Endodermal cell (in vitro differentiated cells): ENCODE measurements at regions not wholly inside any gene's neighbourhood (a gene's known extent, or its start where the extent isn't known, plus 50 kb on each side); places are given as distances from the start of the nearest gene placed in this dataset.
A peak's percentile ranks its signal among the peaks of the same experiment; 100 is the strongest.
"Not testable (repeated sequence)": the region's sequence is repeated elsewhere in the genome, so short reads cannot be mapped to it uniquely, and the experiment has no call there.

ENCODE experiments used
- DNase-seq: peaks from one replicate; pipeline ENCODE4 v3.0.0-alpha.2; 2017
- H3K27ac ChIP-seq: 2 replicates; pipeline ENCODE4 v1.5.1; 2013; ENCODE audit warnings: mild to moderate bottlenecking, low read depth, low read length, moderate library complexity
- H3K27me3 ChIP-seq: 2 replicates; pipeline ENCODE4 v1.6.1; 2013; ENCODE audit warnings: mild to moderate bottlenecking, low read length, moderate library complexity; ENCODE audit not compliant: insufficient read depth, control insufficient read depth, poor library complexity, severe bottlenecking
- H3K36me3 ChIP-seq: 2 replicates; pipeline ENCODE4 v1.7.0; 2013; ENCODE audit warnings: mild to moderate bottlenecking, low read length, moderate library complexity; ENCODE audit not compliant: control insufficient read depth, insufficient read depth
- H3K4me1 ChIP-seq: one replicate; pipeline ENCODE4 v1.7.0; 2013; ENCODE audit warnings: low read length; ENCODE audit not compliant: control insufficient read depth, insufficient read depth
- H3K4me3 ChIP-seq: 2 replicates; pipeline ENCODE4 v1.5.1; 2013; ENCODE audit warnings: mild to moderate bottlenecking, low read length, moderate library complexity
- H3K9ac ChIP-seq: 2 replicates; pipeline ENCODE4 v1.6.1; 2013; ENCODE audit warnings: mild to moderate bottlenecking, low read length, moderate library complexity; ENCODE audit not compliant: poor library complexity, severe bottlenecking; ENCODE audit errors: extremely low read depth
- H3K9me3 ChIP-seq: 2 replicates; pipeline ENCODE4 v1.6.1; 2013; ENCODE audit warnings: mild to moderate bottlenecking, low read length, moderate library complexity; ENCODE audit not compliant: control insufficient read depth
- H3K27ac Mint-ChIP-seq: 2 replicates; pipeline ENCODE4 v1.8.0; 2020; ENCODE audit warnings: mixed read lengths
- H3K27me3 Mint-ChIP-seq: 2 replicates; pipeline ENCODE4 v1.8.0; 2021; ENCODE audit warnings: mild to moderate bottlenecking, mixed read lengths; ENCODE audit not compliant: insufficient read depth
- H3K36me3 Mint-ChIP-seq: 2 replicates; pipeline ENCODE4 v1.8.0; 2020; ENCODE audit warnings: low read depth, mixed read lengths
- H3K4me1 Mint-ChIP-seq: 2 replicates; pipeline ENCODE4 v1.8.0; 2020; ENCODE audit warnings: mixed read lengths
- H3K4me3 Mint-ChIP-seq: 2 replicates; pipeline ENCODE4 v1.8.0; 2020; ENCODE audit warnings: mild to moderate bottlenecking, moderate library complexity, mixed read lengths
- H3K9me3 Mint-ChIP-seq: 2 replicates; pipeline ENCODE4 v1.8.0; 2020; ENCODE audit warnings: mild to moderate bottlenecking, mixed read lengths
- CTCF ChIP-seq: fragments of 200-600 bp; sonication (generic); conservative IDR thresholded peaks from 2 replicates; pipeline ENCODE4 v1.5.0; 2021; ENCODE audit warnings: antibody characterized with exemption, mild to moderate bottlenecking
- WGBS, 2 experiments: methylation state at CpG; one replicate each; pipeline versions ENCODE4 v1.1.5 to v1.1.7; 2013; ENCODE audit warnings: missing lambda C conversion rate in 2 of 2, mixed read lengths in 1 of 2; ENCODE audit not compliant: insufficient coverage in 1 of 2, insufficient read length in 1 of 2; 5-methylcytosine and 5-hydroxymethylcytosine counted together

- H3K4me1 Mint-ChIP-seq, result peaks cover 2% of the 10 kb centered on the region
- H3K36me3 Mint-ChIP-seq, result peaks cover 21% of the 10 kb centered on the region
- no peaks in the 10 kb centered on the region for H3K4me1 ChIP-seq
- H3K4me3 Mint-ChIP-seq, result no peak overlapping the region
- H3K36me3 ChIP-seq, result no peaks in the 10 kb centered on the region
- no peak overlapping the region for H3K27ac Mint-ChIP-seq
- no peak overlapping the region for H3K4me3 ChIP-seq
- no peak for TF ChIP-seq CTCF
- H3K27ac ChIP-seq, result no peak overlapping the region
- H3K9ac ChIP-seq, result no peak overlapping the region
- H3K27me3 Mint-ChIP-seq, result no peaks in the 10 kb centered on the region
- WGBS, 2 experiments, result 100% methylated on average over 1 of the region's 1 CpG; no CpG with 5 or more reads in 1 of the 2 experiments
- no peaks in the 10 kb centered on the region for H3K27me3 ChIP-seq
- peaks cover 46% of the 10 kb centered on the region for H3K9me3 Mint-ChIP-seq
- no peak for DNase-seq
- H3K9me3 ChIP-seq, result peaks cover 52% of the 10 kb centered on the region
Observed at GRCh38 chr13:47875201-47875600, 125.9 kb downstream of the SUCLA2 start.

- not testable (repeated sequence) for H3K27me3 ChIP-seq, DNase-seq, H3K36me3 ChIP-seq, H3K27ac ChIP-seq, H3K27ac Mint-ChIP-seq, H3K9ac ChIP-seq, H3K4me3 Mint-ChIP-seq, H3K4me1 ChIP-seq, H3K27me3 Mint-ChIP-seq, H3K4me1 Mint-ChIP-seq
- Histone ChIP-seq H3K9me3 (peaks cover 52% of the 10 kb centered on the region), H3K4me3 (peak overlapping the region; percentile 17)
- H3K9me3 Mint-ChIP-seq, result peaks cover 46% of the 10 kb centered on the region
- peaks cover 21% of the 10 kb centered on the region for H3K36me3 Mint-ChIP-seq
Observed at GRCh38 chr13:47873987-47874386, 127.1 kb downstream of the SUCLA2 start.

GRCh38 chr13:47873319-47873718 is 127.8 kb downstream of the SUCLA2 start:
- H3K27ac Mint-ChIP-seq, DNase-seq, H3K4me3 Mint-ChIP-seq, H3K36me3 ChIP-seq, H3K9ac ChIP-seq, H3K27ac ChIP-seq, H3K27me3 ChIP-seq, H3K4me1 ChIP-seq, H3K27me3 Mint-ChIP-seq, H3K4me1 Mint-ChIP-seq: not testable (repeated sequence)
- peaks cover 52% of the 10 kb centered on the region for H3K9me3 ChIP-seq
- H3K36me3 Mint-ChIP-seq, result peaks cover 21% of the 10 kb centered on the region
- WGBS, 2 experiments, result 72 to 100% methylated on average over 1 of the region's 1 CpG
- H3K4me3 ChIP-seq, result peak overlapping the region; percentile 17
- H3K9me3 Mint-ChIP-seq, result peaks cover 46% of the 10 kb centered on the region

- Histone ChIP-seq H3K9ac (no peak overlapping the region), H3K4me3 (no peak overlapping the region), H3K27me3 (no peaks in the 10 kb centered on the region), H3K27ac (no peak overlapping the region), H3K36me3 (no peaks in the 10 kb centered on the region), H3K4me1 (no peaks in the 10 kb centered on the region), H3K9me3 (peaks cover 38% of the 10 kb centered on the region)
- no peak overlapping the region for H3K27ac Mint-ChIP-seq
- no peaks in the 10 kb centered on the region for H3K27me3 Mint-ChIP-seq
- DNase-seq, result no peak
- H3K36me3 Mint-ChIP-seq, result peaks cover 20% of the 10 kb centered on the region
- H3K9me3 Mint-ChIP-seq, result peaks cover 35% of the 10 kb centered on the region
- no peak for TF ChIP-seq CTCF
- peaks cover 2% of the 10 kb centered on the region for H3K4me1 Mint-ChIP-seq
- H3K4me3 Mint-ChIP-seq, result no peak overlapping the region
Observed at GRCh38 chr13:47869776-47870175, 131.3 kb downstream of the SUCLA2 start.
